ENCODE measurements at regions not wholly inside any gene's neighbourhood (a gene's known extent, or its start where the extent isn't known, plus 50 kb on each side); places are given as distances from the start of the nearest gene placed in this dataset.

DNA sequence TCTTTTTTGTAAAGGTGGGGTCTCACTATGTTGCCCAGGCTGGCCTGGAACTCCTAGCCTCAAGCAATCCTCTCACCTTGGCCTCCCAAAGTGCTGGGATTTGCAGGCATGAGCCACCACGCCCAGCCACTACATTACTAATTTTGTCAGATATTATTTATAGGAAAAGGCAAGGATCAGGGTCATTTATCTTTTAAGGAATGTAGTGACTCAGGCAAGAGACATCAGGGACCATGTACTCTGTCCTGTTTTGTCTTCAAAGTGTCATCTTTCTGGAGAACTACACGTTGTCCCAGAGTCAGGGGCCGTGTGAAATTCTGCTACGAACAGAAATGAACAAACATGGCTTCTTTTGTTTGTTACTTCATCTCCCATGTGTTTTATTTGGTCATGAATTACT lies 105.3 kb downstream of the NPTX2 start:
- Histone ChIP-seq H3K9ac (ENCODE audit: low read length) (no peak overlapping the region), H4K20me1 (ENCODE audit: control insufficient read depth, insufficient read depth, low read length, poor library complexity, severe bottlenecking) (no peaks in the 10 kb centered on the region), H3K36me3 (replicated peaks in 1 of 2; ENCODE audit: control extremely low read depth in 1 of 2, control insufficient read depth in 1 of 2, extremely low read depth in 1 of 2, insufficient read depth in 2 of 2, low read length in 1 of 2) (no peaks in the 10 kb centered on the region), H3K79me2 (ENCODE audit: control insufficient read depth, insufficient read depth, low read length) (no peaks in the 10 kb centered on the region), H3K4me1 (ENCODE audit: control insufficient read depth in 2 of 2, insufficient read depth in 2 of 2, low read length in 2 of 2) (no peaks in the 10 kb centered on the region), H2AFZ (ENCODE audit: insufficient read depth, low read depth, low read length, poor library complexity, severe bottlenecking) (no peak overlapping the region), H3K4me2 (replicated peaks; ENCODE audit: low read depth, low read length, poor library complexity, severe bottlenecking) (no peak overlapping the region), H3K9me3 (ENCODE audit: control extremely low read depth in 1 of 3, control insufficient read depth in 2 of 3, insufficient read depth in 1 of 3, low read length in 2 of 3) (peaks cover 0 to 2% (median 0%) of the 10 kb centered on the region in 3 donors), H3K27ac (ENCODE audit: low read length in 2 of 2) (no peak overlapping the region), H3K27me3 (replicated peaks in 1 of 4; ENCODE audit: control extremely low read depth in 1 of 4, control insufficient read depth in 3 of 4, insufficient read depth in 4 of 4, low read length in 3 of 4) (peaks cover 0 to 6% (median 0%) of the 10 kb centered on the region in 4 experiments), H3K4me3 (ENCODE audit: control extremely low read depth in 1 of 5, extremely low read depth in 1 of 5, insufficient read depth in 1 of 5, low read depth in 2 of 5, low read length in 4 of 5) (no peak overlapping the region)
- Mint-ChIP-seq H3K9me3 (ENCODE audit: insufficient read depth) (no peaks in the 10 kb centered on the region), H3K27me3 (peaks cover 29% of the 10 kb centered on the region), H3K27ac (no peak overlapping the region), H3K4me3 (no peak overlapping the region), H3K4me1 (no peaks in the 10 kb centered on the region)
- intact Hi-C loops (cut with micrococcal nuclease): no loop called here
- no peak for ATAC-seq (ENCODE audit: low read depth)
- TF ChIP-seq, protein P1, sequence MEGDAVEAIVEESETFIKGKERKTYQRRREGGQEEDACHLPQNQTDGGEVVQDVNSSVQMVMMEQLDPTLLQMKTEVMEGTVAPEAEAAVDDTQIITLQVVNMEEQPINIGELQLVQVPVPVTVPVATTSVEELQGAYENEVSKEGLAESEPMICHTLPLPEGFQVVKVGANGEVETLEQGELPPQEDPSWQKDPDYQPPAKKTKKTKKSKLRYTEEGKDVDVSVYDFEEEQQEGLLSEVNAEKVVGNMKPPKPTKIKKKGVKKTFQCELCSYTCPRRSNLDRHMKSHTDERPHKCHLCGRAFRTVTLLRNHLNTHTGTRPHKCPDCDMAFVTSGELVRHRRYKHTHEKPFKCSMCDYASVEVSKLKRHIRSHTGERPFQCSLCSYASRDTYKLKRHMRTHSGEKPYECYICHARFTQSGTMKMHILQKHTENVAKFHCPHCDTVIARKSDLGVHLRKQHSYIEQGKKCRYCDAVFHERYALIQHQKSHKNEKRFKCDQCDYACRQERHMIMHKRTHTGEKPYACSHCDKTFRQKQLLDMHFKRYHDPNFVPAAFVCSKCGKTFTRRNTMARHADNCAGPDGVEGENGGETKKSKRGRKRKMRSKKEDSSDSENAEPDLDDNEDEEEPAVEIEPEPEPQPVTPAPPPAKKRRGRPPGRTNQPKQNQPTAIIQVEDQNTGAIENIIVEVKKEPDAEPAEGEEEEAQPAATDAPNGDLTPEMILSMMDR (IDR thresholded peaks at IDR 0.05): no peak
- TF ChIP-seq EZH2 (IDR thresholded peaks at IDR 0.05; ENCODE audit: borderline replicate concordance, insufficient read depth, low read depth, low read length, poor library complexity, severe bottlenecking): no peak
- no peak for DNase-seq
- ChIA-PET POLR2A (no interaction called here), CTCF (interaction anchor here (0.6 kb wide), 1 partner anchor 73 kb away, joined by 3 read pairs; no protein-coding TSS in a partner anchor)
- WGBS (ENCODE audit: insufficient coverage): 75% methylated on average over 2 of the region's 4 CpGs

DNA sequence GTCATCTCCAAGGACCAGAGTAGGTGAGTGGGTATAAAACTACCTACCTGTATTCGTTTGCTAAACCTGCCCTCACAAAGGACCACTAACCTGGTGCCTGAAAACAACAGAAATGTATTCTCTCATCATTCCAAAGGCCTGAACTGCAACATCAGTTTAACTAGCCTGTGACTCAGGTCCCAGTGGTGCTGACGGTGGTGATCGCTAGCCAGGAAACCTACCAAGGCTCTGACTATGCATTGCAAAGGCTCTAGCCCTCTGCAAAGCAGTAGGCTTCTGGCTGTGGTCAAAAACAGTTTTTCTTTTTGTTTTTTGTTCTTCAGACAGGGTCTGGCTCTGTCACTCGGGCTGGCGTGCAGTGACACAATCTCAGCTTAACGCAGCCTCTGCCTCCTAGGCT lies 107.5 kb downstream of the NPTX2 start:
- H3K9me3 Mint-ChIP-seq (ENCODE audit: insufficient read depth): no peaks in the 10 kb centered on the region
- no peak overlapping the region for H3K27ac ChIP-seq (ENCODE audit: low read length in 2 of 2)
- H3K27me3 Mint-ChIP-seq: peaks cover 40% of the 10 kb centered on the region
- H3K36me3 ChIP-seq (replicated peaks in 1 of 2; ENCODE audit: control extremely low read depth in 1 of 2, control insufficient read depth in 1 of 2, extremely low read depth in 1 of 2, insufficient read depth in 2 of 2, low read length in 1 of 2): no peaks in the 10 kb centered on the region
- no peaks in the 10 kb centered on the region for H4K20me1 ChIP-seq (ENCODE audit: control insufficient read depth, insufficient read depth, low read length, poor library complexity, severe bottlenecking)
- POLR2A ChIA-PET: no interaction called here
- no peak overlapping the region for H2AFZ ChIP-seq (ENCODE audit: insufficient read depth, low read depth, low read length, poor library complexity, severe bottlenecking)
- no peaks in the 10 kb centered on the region for H3K79me2 ChIP-seq (ENCODE audit: control insufficient read depth, insufficient read depth, low read length)
- no peak for TF ChIP-seq EZH2 (IDR thresholded peaks at IDR 0.05; ENCODE audit: borderline replicate concordance, insufficient read depth, low read depth, low read length, poor library complexity, severe bottlenecking)
- TF ChIP-seq, protein P1 (IDR thresholded peaks at IDR 0.05): no peak
- no peak overlapping the region for H3K27ac Mint-ChIP-seq
- no peak overlapping the region for H3K4me3 ChIP-seq (ENCODE audit: control extremely low read depth in 1 of 5, extremely low read depth in 1 of 5, insufficient read depth in 1 of 5, low read depth in 2 of 5, low read length in 4 of 5)
- WGBS (ENCODE audit: insufficient coverage): 73% methylated on average over 6 of the region's 6 CpGs
- CTCF ChIA-PET: no interaction called here
- no peaks in the 10 kb centered on the region for H3K4me1 ChIP-seq (ENCODE audit: control insufficient read depth in 2 of 2, insufficient read depth in 2 of 2, low read length in 2 of 2)
- no peak for DNase-seq
- H3K4me3 Mint-ChIP-seq: no peak overlapping the region
- no peak overlapping the region for H3K9ac ChIP-seq (ENCODE audit: low read length)
- ATAC-seq (ENCODE audit: low read depth): no peak
- H3K4me2 ChIP-seq (replicated peaks; ENCODE audit: low read depth, low read length, poor library complexity, severe bottlenecking): no peak overlapping the region
- peaks cover 0 to 2% (median 0%) of the 10 kb centered on the region in 3 donors for H3K9me3 ChIP-seq (ENCODE audit: control extremely low read depth in 1 of 3, control insufficient read depth in 2 of 3, insufficient read depth in 1 of 3, low read length in 2 of 3)
- H3K27me3 ChIP-seq (replicated peaks in 1 of 4; ENCODE audit: control extremely low read depth in 1 of 4, control insufficient read depth in 3 of 4, insufficient read depth in 4 of 4, low read length in 3 of 4): peaks cover 0 to 4% (median 0%) of the 10 kb centered on the region in 4 experiments
- no peaks in the 10 kb centered on the region for H3K4me1 Mint-ChIP-seq
- intact Hi-C loops (cut with micrococcal nuclease): no loop called here
